HG03095 (cell line): ENCODE measurements at regions not wholly inside any gene's neighbourhood (a gene's known extent, or its start where the extent isn't known, plus 50 kb on each side); places are given as distances from the start of the nearest gene placed in this dataset.

Source experiments
- ATAC-seq: cut with Tn5 transposase; IDR thresholded peaks from one replicate; pipeline ENCODE4 v1.9.1; 2021; ENCODE audit warnings: moderate library complexity; ENCODE audit not compliant: unreplicated experiment

DNA sequence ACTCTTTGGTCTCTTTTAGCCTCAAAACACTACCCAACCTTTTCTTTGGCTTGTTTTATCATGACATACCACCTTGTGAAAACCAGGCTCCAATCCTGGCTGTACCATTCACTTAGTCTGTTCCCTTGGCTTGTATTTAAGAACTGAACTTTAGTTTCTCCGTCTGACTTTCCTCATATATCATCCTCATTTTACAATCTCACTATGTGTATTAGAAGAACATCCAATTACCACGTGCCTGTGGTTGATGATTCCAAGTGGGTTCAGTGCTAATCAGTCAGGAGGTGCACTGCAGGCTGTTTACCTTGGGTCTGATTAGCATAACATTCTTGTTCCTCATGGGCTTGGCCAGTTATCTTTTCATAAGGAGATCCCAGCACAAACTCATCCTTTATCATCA, 144.8 kb upstream of the KLF14 start:
- no peak for ATAC-seq

GRCh38 chr7:130879191-130879590, 145.2 kb upstream of the KLF14 start:
- no peak for ATAC-seq

GRCh38 chr7:130880668-130881067, 146.7 kb upstream of the KLF14 start:
- no peak for ATAC-seq

DNA sequence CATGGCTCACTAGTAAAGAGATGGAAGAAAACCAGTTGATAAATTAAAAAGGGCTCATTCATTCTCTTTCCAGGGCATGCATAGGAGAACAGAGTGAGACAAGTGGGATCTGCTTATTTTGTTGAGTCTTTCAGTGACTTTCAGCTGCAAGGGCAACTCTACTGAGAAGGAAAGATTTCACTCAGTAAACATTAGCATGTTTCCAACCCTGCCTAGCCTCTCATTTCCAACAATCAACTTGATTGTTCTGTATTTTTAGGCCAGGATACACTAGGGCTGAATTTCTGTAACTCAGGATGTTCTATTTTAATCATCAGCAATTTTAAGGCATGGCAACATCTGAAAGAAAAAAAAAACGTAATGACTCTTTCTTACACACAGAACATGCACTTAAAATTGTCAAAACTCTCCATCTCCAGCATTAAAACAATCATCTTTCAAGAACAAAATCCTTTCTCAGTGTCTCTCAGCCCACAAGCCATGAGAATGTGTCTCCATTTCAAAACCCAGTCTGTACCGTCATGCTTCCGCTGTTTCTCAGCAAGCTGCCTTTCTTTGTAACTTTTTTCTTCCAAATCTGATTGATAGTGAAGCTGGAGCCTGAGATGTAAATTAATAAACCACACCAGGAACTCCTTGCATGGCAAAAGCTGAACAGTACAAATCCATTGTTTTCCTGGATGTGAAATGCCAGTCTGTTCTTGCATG, 147.2 kb upstream of the KLF14 start:
- no peak for ATAC-seq

DNA sequence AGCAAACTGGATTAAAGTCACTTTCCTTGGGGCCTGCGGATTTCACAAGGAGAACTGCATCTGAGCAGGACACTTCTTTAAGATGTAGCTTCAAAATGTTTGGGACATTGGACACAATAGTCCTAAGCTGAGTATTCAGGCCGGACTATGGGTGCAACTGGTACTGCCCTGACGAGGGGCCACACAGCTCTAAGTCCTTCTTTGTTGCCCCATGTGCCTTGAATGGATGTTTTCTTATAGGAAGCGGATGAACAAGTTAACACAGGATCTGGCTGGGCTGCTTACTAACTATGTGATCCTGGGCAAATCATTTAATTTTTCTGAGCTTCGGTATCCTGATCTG, 147.8 kb upstream of the KLF14 start:
- ATAC-seq = no peak

GRCh38 chr7:130882396-130882795, 148.4 kb upstream of the KLF14 start:
- no peak for ATAC-seq

- no peak for ATAC-seq
These were observed 149.9 kb upstream of the KLF14 start for GRCh38 chr7:130883928-130884327.

DNA sequence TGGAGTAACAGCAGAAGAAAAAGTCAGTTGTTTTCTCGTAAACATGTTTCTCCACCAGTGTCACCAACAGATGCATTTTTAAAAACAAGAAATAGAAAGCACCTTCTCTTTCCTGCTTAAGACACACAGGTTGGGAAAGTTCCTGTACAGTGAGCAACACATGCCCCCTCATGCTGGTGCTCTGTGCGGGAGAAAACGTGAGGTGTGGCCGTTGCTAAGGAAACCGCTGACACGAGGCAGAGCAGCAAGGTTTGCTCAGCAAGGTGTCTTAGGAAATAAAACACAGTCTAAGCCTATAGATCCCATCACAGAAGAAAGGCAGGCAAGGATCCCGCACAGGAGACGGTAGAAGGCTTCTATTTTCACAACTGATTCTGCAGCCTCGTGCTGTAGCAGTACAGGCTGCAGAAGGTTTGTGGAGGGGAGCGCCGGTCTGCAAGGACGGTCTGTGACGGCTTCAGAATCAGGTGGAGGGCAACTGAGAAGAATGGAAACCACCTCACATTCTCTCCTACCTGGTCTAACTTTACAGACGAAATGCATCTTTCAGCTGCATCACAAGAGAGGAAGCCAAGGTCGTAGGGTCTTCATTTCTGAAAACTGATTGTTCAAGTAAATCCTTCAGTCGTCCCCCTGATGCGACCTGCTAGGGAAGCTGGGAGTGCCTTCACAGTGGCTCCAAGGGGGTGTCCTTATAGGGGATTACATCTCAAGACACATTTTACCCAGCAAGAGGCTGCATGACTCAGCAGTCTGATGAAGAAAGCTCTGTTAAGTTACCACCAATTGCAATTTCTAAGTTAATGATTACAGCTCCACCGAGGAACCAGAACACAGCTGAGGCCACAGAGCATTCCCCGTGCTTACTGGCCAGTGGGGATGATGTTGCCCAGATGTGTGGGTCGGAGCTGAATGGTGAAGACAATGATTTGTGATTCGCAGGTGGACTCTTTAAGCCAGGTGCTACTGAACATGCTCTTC, 150.7 kb upstream of the KLF14 start:
- ATAC-seq = no peak

- ATAC-seq = no peak
These were observed 152.6 kb upstream of the KLF14 start for GRCh38 chr7:130886438-130887135.

- no peak for ATAC-seq
These were observed 153.4 kb upstream of the KLF14 start for GRCh38 chr7:130887182-130887956.

DNA sequence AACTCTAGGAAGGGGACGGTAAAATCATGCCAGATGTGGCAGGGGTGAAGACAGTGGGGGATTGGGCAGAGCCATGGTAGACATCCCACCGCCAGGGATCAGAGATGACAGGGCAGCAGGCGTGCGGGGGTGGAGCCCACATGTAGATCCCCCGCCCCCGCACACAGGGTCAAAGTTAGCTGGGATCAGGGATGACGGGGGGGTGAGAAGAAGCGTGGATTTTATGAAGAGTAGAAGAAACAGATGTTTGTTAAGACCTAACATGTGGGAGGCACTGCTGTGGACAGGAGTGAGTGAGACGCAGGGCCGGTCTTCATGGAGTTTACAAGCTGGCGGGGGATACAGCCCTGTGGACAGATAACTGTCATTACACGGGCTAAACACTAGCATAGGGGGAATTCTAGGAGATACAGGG, 154.0 kb upstream of the KLF14 start:
- ATAC-seq = no peak

GRCh38 chr7:130888468-130888867, 154.5 kb upstream of the KLF14 start:
- ATAC-seq = no peak

DNA sequence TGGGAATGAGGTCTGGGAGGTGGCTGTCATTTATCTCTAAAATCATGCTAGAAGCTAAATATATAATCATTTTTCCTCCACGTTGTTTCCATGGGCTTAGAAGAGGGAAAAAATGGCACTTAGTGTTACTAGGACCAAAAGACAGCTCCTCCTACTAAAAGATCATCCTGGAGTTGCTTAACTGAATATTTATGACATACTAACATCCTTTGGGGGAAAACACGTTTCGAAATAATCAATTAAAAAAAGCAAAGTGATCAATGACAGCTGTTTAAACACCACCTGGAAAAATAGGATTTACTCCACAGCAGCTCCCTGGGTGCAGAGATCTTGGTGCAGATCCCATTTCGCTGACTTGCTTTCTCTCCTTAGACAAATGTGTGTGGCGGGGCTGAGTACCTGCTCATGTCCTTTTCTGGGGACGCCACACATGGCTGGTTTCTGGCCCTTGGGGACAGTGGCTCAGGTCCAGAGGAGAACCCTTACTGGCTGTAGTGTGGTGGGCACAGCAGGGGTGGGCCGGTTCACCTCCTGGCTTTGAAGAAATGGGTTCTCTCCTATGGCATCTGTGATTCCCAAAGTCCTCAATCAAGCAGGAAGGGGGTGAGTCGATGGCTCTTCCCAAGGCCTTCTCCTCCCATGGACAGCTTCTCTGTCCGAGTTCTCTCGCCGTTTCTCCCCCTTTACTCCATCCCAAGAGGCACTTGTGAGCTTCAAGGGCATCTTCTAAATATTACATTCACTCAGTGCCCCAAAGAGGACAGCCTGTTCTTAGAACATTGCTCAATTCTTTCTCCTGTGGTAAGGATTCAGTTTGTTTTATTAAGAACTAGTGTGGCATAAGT, 156.4 kb upstream of the KLF14 start:
- no peak for ATAC-seq

DNA sequence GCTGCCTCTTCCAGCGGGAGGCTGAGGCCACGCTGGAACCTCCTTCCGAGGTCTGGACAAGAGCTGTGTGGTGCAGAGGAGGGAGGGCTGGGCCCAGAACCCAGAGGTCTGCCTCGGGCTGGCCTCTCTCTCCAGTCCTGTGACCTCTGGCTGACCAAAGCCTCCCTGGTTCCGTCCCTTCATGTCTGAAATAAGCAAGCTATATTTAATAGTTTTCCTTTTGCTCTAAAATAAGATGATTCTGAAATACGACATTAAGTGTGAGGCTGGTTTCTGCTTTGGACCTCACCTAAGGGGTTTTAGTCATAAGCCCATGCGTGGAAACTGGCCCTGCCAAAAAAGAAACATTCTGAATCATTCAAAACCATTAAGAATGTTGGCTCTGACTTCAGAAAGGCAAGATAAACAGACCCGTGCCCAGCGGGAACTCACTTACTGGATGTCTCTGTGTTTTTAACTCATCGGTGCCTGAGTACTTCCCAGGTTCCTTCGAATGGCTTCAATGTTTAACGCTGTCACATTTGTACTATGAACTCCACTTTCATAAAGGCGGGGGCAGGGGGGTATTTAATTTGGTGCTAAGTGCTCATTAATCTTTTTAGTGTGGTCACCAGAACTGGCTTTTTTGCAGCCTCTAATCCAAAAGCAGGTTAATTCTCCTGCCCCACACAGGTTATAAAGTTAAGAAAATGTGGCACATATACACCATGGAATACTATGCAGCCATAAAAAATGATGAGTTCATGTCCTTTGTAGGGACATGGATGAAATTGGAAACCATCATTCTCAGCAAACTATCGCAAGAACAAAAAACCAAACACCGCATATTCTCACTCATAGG, 157.5 kb upstream of the KLF14 start:
- ATAC-seq = no peak

DNA sequence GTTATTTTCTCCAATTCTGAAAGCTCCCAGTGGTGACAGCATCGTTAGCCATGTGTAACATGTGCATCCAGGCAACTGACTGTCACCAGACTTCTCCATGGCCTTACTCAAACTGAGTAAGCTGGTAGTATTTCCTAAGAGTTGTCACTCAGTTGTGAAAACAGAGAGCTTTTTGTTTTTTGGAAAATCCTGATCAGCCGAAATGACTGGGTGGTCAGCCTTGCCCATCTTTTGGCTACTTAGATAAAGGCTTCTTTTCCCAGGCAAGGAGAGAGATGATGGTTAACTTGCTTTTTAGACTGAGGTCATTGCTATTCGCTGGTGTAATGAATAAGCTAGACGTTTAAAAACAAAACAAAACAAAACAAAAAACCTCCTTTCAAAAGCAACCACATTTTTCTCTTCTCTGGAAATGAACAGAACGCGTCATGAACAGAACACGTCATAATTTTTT, 159.5 kb upstream of the KLF14 start:
- ATAC-seq = no peak

GRCh38 chr7:130894146-130894908, 160.3 kb upstream of the KLF14 start:
- no peak for ATAC-seq

- no peak for ATAC-seq
These were observed 161.1 kb upstream of the KLF14 start for GRCh38 chr7:130894909-130895750.
